Head of caudate nucleus (tissue), 42 donors: ENCODE measurements at regions not wholly inside any gene's neighbourhood (a gene's known extent, or its start where the extent isn't known, plus 50 kb on each side); places are given as distances from the start of the nearest gene placed in this dataset.

Experiments
- DNase-seq, 42 donors: peaks; one replicate each; pipeline versions ENCODE4 v3.0.0 to v3.0.0-alpha.2; 2020 to 2021; ENCODE audit warnings: mixed read lengths in 7 of 42
- intact Hi-C: fragments of 100-400 bp; cut with DNase I; formaldehyde crosslinking; loops from one replicate; pipeline ENCODE4 v1.15.0; 2022

DNA sequence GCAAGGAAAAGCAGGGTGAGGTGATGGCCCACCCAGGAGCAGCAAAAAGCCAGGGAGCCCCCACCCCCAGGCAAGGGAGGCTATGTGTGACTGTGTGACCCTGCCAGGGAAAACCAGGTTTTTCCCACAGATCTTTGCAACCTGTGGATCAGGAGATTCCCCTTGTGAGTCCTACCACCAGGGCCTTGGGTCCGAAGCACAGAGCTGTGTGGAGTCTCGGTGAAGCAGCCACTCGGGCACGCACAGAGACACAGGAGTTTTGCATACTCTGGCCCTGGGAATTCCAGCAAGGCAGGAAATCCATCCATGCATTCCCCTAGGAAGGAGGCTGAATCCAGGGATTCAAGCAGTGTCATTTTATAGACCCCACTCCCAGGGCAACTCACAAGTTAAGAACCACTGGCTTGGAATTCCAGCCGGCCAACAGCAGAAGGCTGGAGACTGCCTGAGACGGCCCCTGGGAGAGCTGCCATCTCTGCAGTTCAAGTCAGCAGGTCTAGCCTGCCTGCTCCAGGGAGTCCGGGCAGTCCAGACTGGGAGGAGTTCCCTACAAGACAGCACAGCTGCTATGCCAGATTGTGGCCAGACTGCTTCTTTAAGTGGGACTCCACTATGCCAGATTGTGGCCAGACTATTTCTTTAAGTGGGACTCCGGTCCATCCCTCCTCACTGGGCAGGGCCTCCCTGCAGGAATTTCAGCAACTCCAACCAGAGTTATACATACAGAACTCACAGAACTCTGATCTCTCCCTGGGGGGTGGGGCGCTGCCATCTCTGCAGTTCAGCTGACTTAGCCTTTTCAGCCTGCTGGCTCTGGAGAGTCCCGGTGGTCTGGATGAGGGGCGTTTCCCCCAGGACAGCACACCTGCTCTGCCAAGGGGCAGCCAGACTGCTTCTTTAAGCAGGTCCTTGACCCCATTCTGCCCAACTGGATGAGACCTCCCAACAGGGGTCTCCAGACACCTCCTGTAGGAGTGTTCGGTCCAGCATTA is 85.1 kb upstream of the ADAD1 start:
- intact Hi-C loops: no loop called here
- peak in 9 of 42 donors; percentile 3 to 30 (median 20) for DNase-seq

DNA sequence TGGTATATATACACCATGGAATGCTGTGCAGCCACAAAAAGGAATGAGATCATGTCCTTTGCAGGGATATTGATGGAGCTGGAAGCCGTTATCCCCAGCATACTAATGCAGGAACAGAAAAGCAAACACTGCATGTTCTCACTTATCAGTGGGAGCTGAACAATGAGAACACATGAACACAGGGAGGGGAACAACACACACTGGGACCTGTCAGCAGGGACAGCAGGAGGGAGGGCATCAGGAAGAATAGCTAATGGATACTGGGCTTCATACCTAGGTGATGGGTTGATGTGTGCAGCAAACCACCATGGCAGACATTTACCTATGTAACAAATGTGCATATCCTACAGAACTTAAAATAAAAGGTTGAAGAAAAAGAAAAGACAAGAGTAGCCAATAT is 81.1 kb upstream of the ADAD1 start:
- intact Hi-C loops: no loop called here
- no peak for DNase-seq

DNA sequence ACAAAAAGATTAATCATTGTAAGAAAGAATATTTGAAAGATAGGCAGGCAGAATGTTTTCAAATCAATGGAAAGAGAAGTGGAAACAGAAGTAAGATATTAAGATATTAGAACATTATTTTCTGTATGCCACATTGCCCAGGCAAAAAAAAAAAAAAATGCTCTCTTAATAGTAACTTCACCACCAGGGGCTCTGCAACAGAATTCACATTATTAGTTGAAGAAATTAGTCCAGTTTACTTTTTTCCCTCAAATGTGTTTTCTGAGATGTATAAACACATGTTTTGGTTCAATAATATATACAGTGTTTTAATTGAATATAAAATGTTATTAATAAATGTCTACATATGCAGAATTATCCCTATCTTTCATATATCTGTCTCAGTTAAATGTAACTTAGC is 78.0 kb upstream of the ADAD1 start:
- intact Hi-C loops: no loop called here
- DNase-seq: no peak

DNA sequence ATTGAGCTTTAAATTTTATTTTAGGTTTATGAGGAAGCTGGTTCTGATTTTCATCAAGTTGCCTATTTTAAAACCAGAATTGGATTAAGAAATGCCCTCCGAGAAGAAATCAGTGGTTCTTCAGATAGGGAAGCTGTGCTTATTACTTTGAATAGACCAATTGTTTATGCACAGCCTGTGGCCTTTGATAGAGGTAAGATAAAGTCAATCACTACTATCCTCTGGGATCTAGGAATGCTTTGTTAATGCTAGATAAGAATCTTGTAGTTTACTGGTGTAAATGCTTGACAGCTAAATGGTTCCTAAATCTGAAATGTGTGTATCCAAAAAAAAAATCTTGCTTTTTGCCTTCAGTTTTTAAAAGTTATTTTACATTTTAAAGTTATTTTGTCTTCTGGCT is 73.0 kb upstream of the ADAD1 start:
- no peak for DNase-seq
- intact Hi-C loops: no loop called here

GRCh38 chr4:122309988-122310626 is 68.7 kb upstream of the ADAD1 start:
- DNase-seq: no peak
- intact Hi-C loops: no loop called here

DNA sequence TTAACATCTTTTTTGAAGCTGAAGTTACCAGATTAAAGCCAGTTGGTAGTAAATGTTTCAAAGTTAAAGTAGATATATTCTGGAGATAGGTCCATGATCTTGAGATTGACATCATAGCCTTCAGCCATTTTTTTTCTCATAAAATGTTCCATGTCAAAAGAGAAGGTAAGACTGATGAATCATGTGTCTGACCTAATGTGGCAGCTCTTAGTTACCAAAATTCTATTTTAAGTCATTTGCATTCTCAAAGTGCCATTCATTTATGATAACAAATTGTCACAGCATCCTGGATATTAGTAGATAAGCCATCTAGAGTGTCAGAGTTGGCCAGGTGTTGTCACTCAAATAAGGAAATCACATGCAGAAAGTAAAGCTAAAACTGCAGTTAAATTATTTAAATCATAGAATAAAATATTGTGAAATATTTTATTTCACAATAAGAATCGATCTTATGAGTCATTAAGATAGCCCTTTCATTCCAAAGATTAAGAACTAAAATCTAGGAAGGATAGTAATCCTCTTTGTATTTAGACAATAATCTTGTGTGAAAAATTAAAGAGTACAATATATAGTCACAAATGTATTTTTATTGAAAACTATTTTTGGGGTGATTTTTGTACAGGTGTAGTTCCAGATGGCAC is 65.7 kb upstream of the ADAD1 start:
- DNase-seq: no peak
- intact Hi-C loops: no loop called here

- intact Hi-C loops: no loop called here
- DNase-seq: no peak
Observed at GRCh38 chr4:122326908-122327307, 51.9 kb upstream of the ADAD1 start.

GRCh38 chr4:122328893-122329292 is 49.9 kb upstream of the ADAD1 start:
- intact Hi-C loops: no loop called here
- no peak for DNase-seq
